ENCODE measurements at regions not wholly inside any gene's neighbourhood (a gene's known extent, or its start where the extent isn't known, plus 50 kb on each side); places are given as distances from the start of the nearest gene placed in this dataset.
A peak's percentile ranks its signal among the peaks of the same experiment; 100 is the strongest.

DNA sequence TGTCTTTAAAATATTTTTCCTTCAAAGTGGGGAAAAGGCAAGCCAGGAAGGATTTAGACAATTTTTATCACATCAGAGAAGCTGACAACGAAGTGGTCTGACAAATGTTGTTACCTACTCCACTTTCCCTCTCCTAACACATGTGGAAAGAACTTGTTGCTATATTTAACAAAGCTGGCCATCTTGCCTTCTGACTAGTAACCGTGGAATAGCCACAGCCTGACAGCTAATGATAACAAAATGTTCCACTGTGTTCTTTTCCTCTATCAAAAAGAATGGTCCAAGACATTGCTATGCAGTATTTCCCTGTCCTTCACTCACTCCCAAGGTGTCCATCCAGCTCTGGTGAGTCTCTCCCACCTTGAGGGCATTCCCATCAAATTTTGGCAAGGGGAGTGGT is 481.4 kb upstream of the THBS1 start:
- Histone ChIP-seq H3K9me3 (ENCODE audit: insufficient read depth, low read depth, low read length) (no peaks in the 10 kb centered on the region), H2AFZ (ENCODE audit: low read depth, low read length) (peak overlapping the region; percentile 20), H3K9ac (ENCODE audit: low read length) (no peak overlapping the region), H3K27ac (ENCODE audit: low read depth, low read length) (no peak overlapping the region), H3K4me1 (ENCODE audit: insufficient read depth, low read length) (peaks cover 8% of the 10 kb centered on the region), H3K79me2 (ENCODE audit: insufficient read depth, low read length) (no peaks in the 10 kb centered on the region), H3K36me3 (ENCODE audit: insufficient read depth, low read length) (no peaks in the 10 kb centered on the region), H4K20me1 (ENCODE audit: insufficient read depth, low read length) (no peaks in the 10 kb centered on the region), H3K4me2 (ENCODE audit: low read length) (no peak overlapping the region), H3K27me3 (ENCODE audit: insufficient read depth, low read length) (no peaks in the 10 kb centered on the region), H3K4me3 (ENCODE audit: insufficient read depth, low read depth, low read length) (no peak overlapping the region)
- Mint-ChIP-seq H3K27ac (ENCODE audit: unreplicated experiment) (peak overlapping the region; percentile 50), H3K27me3 (ENCODE audit: low read depth, unreplicated experiment) (no peaks in the 10 kb centered on the region), H3K4me1 (ENCODE audit: low read depth, unreplicated experiment) (peaks cover 34% of the 10 kb centered on the region), H3K9me3 (ENCODE audit: unreplicated experiment) (no peaks in the 10 kb centered on the region), H3K4me3 (ENCODE audit: unreplicated experiment) (no peak overlapping the region), H3K36me3 (ENCODE audit: low read depth, unreplicated experiment) (peaks cover 2% of the 10 kb centered on the region)
- TF ChIP-seq, protein P1, sequence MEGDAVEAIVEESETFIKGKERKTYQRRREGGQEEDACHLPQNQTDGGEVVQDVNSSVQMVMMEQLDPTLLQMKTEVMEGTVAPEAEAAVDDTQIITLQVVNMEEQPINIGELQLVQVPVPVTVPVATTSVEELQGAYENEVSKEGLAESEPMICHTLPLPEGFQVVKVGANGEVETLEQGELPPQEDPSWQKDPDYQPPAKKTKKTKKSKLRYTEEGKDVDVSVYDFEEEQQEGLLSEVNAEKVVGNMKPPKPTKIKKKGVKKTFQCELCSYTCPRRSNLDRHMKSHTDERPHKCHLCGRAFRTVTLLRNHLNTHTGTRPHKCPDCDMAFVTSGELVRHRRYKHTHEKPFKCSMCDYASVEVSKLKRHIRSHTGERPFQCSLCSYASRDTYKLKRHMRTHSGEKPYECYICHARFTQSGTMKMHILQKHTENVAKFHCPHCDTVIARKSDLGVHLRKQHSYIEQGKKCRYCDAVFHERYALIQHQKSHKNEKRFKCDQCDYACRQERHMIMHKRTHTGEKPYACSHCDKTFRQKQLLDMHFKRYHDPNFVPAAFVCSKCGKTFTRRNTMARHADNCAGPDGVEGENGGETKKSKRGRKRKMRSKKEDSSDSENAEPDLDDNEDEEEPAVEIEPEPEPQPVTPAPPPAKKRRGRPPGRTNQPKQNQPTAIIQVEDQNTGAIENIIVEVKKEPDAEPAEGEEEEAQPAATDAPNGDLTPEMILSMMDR (IDR thresholded peaks at IDR 0.05; ENCODE audit: insufficient read depth, low read depth, low read length) = no peak
- TF ChIP-seq EZH2 (IDR thresholded peaks at IDR 0.05; ENCODE audit: insufficient read depth, low read length) = no peak
- DNase-seq (ENCODE audit: low read depth) (peak; percentile 53), FAIRE-seq (peak; percentile 52)

DNA sequence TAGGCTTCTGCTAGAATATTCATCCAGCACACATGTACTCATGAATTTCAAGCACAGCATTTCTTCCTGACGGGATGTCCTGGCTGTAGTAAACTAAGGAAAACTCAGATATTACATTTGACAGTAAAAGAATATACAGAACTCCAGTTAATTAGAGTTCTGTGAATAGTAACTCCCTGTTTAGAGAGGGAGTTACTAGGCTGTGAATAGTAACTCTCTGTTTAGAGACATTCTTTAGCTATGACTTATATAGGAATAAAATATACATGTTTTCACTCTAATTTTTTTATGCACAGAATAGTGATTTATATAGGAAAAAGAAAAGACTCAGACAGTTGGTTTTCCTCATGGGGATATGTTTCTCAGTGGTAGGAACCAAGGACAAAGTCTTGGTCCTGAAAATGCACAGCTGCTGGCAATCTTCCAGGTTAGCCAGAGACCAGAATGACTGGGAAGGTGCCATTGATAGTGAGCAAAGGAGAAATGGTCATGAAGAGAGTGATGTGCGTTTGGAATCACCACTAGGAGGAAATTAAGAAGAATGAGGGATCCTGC is 480.7 kb upstream of the THBS1 start:
- Mint-ChIP-seq H3K36me3 (ENCODE audit: low read depth, unreplicated experiment) (peaks cover 3% of the 10 kb centered on the region), H3K27me3 (ENCODE audit: low read depth, unreplicated experiment) (no peaks in the 10 kb centered on the region), H3K4me3 (ENCODE audit: unreplicated experiment) (no peak overlapping the region), H3K27ac (ENCODE audit: unreplicated experiment) (peak overlapping the region; percentile 44), H3K9me3 (ENCODE audit: unreplicated experiment) (no peaks in the 10 kb centered on the region), H3K4me1 (ENCODE audit: low read depth, unreplicated experiment) (peaks cover 31% of the 10 kb centered on the region)
- H3K4me2 ChIP-seq (ENCODE audit: low read length) = no peak overlapping the region
- no peaks in the 10 kb centered on the region for H3K9me3 ChIP-seq (ENCODE audit: insufficient read depth, low read depth, low read length)
- no peak for DNase-seq (ENCODE audit: low read depth)
- no peak overlapping the region for H3K9ac ChIP-seq (ENCODE audit: low read length)
- H3K79me2 ChIP-seq (ENCODE audit: insufficient read depth, low read length) = no peaks in the 10 kb centered on the region
- no peak overlapping the region for H3K4me3 ChIP-seq (ENCODE audit: insufficient read depth, low read depth, low read length)
- no peaks in the 10 kb centered on the region for H4K20me1 ChIP-seq (ENCODE audit: insufficient read depth, low read length)
- H3K36me3 ChIP-seq (ENCODE audit: insufficient read depth, low read length) = no peaks in the 10 kb centered on the region
- peaks cover 6% of the 10 kb centered on the region for H3K4me1 ChIP-seq (ENCODE audit: insufficient read depth, low read length)
- TF ChIP-seq, protein P1 (IDR thresholded peaks at IDR 0.05; ENCODE audit: insufficient read depth, low read depth, low read length) = no peak
- TF ChIP-seq EZH2 (IDR thresholded peaks at IDR 0.05; ENCODE audit: insufficient read depth, low read length) = no peak
- H3K27me3 ChIP-seq (ENCODE audit: insufficient read depth, low read length) = no peaks in the 10 kb centered on the region
- peak; percentile 69 for FAIRE-seq
- no peak overlapping the region for H3K27ac ChIP-seq (ENCODE audit: low read depth, low read length)
- no peak overlapping the region for H2AFZ ChIP-seq (ENCODE audit: low read depth, low read length)

DNA sequence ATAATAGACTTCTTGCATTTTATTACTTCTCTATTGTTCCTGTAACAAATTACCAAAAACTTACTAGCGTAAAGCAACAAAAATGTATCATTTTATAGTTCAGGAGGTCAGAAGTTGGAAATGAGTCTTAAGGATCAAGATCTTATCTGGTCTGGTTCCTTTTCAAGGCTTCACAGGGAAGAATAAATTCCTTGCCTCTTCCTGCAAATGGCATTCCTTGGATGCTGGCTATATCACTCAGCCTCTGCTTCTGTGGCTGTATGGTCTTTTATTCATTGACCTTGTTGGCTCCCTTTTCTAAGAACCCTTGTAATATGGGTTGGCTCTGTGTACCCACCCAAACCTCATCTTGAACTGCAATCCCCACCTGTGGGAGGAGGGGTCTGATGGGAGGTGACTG is 478.4 kb upstream of the THBS1 start:
- H2AFZ ChIP-seq (ENCODE audit: low read depth, low read length) = no peak overlapping the region
- Mint-ChIP-seq H3K9me3 (ENCODE audit: unreplicated experiment) (no peaks in the 10 kb centered on the region), H3K27ac (ENCODE audit: unreplicated experiment) (peak overlapping the region; percentile 95), H3K27me3 (ENCODE audit: low read depth, unreplicated experiment) (no peaks in the 10 kb centered on the region), H3K4me1 (ENCODE audit: low read depth, unreplicated experiment) (peaks cover 25% of the 10 kb centered on the region), H3K36me3 (ENCODE audit: low read depth, unreplicated experiment) (peaks cover 5% of the 10 kb centered on the region), H3K4me3 (ENCODE audit: unreplicated experiment) (no peak overlapping the region)
- H3K27me3 ChIP-seq (ENCODE audit: insufficient read depth, low read length) = no peaks in the 10 kb centered on the region
- H3K4me2 ChIP-seq (ENCODE audit: low read length) = peak overlapping the region; percentile 25
- TF ChIP-seq EZH2 (IDR thresholded peaks at IDR 0.05; ENCODE audit: insufficient read depth, low read length) = no peak
- TF ChIP-seq, protein P1 (IDR thresholded peaks at IDR 0.05; ENCODE audit: insufficient read depth, low read depth, low read length) = no peak
- H3K9me3 ChIP-seq (ENCODE audit: insufficient read depth, low read depth, low read length) = no peaks in the 10 kb centered on the region
- DNase-seq (ENCODE audit: low read depth) = peak; percentile 80
- H3K79me2 ChIP-seq (ENCODE audit: insufficient read depth, low read length) = no peaks in the 10 kb centered on the region
- no peaks in the 10 kb centered on the region for H3K36me3 ChIP-seq (ENCODE audit: insufficient read depth, low read length)
- peaks cover 4% of the 10 kb centered on the region for H3K4me1 ChIP-seq (ENCODE audit: insufficient read depth, low read length)
- peak; percentile 89 for FAIRE-seq
- H3K27ac ChIP-seq (ENCODE audit: low read depth, low read length) = no peak overlapping the region
- H4K20me1 ChIP-seq (ENCODE audit: insufficient read depth, low read length) = no peaks in the 10 kb centered on the region
- H3K4me3 ChIP-seq (ENCODE audit: insufficient read depth, low read depth, low read length) = no peak overlapping the region
- H3K9ac ChIP-seq (ENCODE audit: low read length) = no peak overlapping the region
